Endothelial cell of hepatic sinusoid (primary cell): ENCODE measurements at regions not wholly inside any gene's neighbourhood (a gene's known extent, or its start where the extent isn't known, plus 50 kb on each side); places are given as distances from the start of the nearest gene placed in this dataset.

Source experiments
- in situ Hi-C: cut with HindIII; loops from 2 replicates; pipeline ENCODE4 v1.10.0; 2017; ENCODE audit warnings: low sequenced_read_pairs

DNA sequence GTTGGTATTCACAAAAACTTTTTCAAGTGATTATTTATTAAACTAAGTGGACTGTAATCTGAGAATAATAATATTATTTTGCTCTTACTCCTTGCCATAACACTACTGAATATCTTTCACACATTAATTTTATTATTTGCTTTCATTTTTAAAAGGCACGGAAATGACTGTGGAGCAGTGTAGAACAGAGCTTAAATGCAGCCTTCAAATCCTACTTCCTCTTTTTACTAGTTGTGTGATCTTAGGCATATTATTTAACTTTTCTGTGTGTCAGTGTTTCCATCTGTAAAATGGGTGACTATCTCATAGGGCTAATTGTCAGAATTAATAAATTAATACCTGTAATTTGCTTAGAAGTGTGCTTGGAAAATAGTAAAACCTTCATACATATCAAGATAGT, 55.5 kb upstream of the SLC8A1 start:
- in situ Hi-C loops, result no loop called here

GRCh38 chr2:40510304-40510703, 58.4 kb upstream of the SLC8A1 start:
- in situ Hi-C loops, result no loop called here

GRCh38 chr2:40511661-40512213, 59.8 kb upstream of the SLC8A1 start:
- in situ Hi-C loops, result no loop called here

GRCh38 chr2:40512256-40512655, 60.4 kb upstream of the SLC8A1 start:
- in situ Hi-C loops, result no loop called here

- in situ Hi-C loops, result no loop called here
Observed at GRCh38 chr2:40513201-40513600, 61.3 kb upstream of the SLC8A1 start.

GRCh38 chr2:40516604-40517003, 64.7 kb upstream of the SLC8A1 start:
- in situ Hi-C loops, result no loop called here

DNA sequence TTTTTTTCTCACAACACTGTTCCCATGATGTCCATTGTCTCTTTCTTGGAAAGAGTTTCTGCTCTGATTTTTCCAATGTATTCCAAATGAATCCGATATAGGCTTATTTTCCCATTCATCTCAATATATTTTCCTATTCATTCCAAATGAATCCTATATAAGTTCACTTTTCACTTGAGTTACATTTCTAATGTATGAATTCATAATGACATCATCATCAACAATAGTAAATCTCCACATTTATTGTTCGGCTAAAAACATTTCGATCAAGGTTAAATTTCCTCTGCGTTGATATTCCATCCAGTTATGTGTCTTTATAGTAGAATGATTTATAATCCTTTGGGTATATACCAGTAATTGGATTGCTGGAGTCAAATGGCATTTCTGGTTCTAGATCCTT, 76.7 kb upstream of the SLC8A1 start:
- in situ Hi-C loops, result no loop called here

DNA sequence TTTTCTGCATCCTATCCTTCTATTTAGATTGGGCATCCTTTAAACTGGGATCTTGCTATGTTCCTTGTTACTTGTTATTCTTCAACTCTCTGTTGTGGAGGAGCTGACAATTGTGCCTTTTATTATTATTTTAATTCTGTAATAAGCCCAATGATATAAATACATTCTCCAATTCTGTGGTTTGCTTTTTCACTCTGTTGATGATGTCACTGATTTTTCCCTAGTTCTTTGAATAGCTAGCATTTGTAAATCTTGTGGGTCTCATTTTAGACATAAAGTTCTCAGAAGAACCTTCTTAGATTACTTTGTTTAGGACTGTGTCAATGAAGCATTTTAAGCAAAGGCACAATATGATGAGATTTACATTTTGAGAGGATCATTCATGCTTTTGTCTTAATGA, 79.5 kb upstream of the SLC8A1 start:
- in situ Hi-C loops, result no loop called here

DNA sequence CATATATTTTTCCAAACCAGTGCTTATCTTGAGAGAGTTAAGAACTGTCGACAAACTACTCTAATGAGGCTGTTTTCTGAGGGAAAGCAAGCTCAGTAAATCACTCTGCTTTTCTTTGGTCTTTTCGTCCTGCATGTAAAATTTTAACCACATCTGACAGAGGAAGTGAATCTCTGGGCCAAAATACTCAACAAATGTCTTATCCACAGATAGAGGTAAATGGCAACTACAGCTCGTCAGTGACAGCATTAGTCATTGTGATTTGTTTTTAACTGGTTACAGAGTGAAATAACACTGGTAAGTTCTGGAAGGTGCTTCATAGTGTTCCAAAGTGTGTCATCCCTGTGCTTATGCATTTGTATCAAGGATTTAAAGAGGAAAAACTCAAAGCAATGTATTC, 82.6 kb upstream of the SLC8A1 start:
- in situ Hi-C loops, result no loop called here

DNA sequence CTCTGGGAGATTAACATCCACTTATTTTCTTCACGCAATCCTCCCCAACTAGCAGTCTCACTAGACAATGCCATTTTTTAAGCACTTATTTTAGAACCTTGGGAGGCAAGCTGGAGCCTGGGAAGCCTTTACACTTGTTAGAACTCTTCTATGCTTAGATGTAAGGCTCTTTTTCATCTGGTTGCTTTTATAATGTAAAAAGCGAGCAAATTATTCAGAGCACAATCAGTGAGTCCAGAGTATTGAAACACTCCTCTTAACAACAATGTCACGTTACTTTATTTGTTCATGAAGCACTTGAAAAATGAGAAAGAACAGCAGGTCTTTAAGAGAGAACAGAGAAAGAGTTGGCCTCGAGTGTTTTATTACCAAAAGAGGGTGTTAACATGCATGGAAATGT, 84.1 kb upstream of the SLC8A1 start:
- in situ Hi-C loops, result no loop called here

GRCh38 chr2:40540026-40540425, 88.1 kb upstream of the SLC8A1 start:
- in situ Hi-C loops, result no loop called here

- in situ Hi-C loops, result no loop called here
Observed at GRCh38 chr2:40543381-40543780, 91.5 kb upstream of the SLC8A1 start.

GRCh38 chr2:40544072-40544471, 92.2 kb upstream of the SLC8A1 start:
- in situ Hi-C loops, result no loop called here

GRCh38 chr2:40545645-40546044, 93.8 kb upstream of the SLC8A1 start:
- in situ Hi-C loops, result no loop called here

- in situ Hi-C loops, result no loop called here
Observed at GRCh38 chr2:40546439-40547191, 94.7 kb upstream of the SLC8A1 start.

- in situ Hi-C loops, result no loop called here
Observed at GRCh38 chr2:40548521-40548920, 96.6 kb upstream of the SLC8A1 start.

- in situ Hi-C loops, result no loop called here
Observed at GRCh38 chr2:40550085-40550484, 98.2 kb upstream of the SLC8A1 start.

GRCh38 chr2:40551081-40551480, 99.2 kb upstream of the SLC8A1 start:
- in situ Hi-C loops, result no loop called here

- in situ Hi-C loops, result no loop called here
Observed at GRCh38 chr2:40554665-40555294, 102.9 kb upstream of the SLC8A1 start.

DNA sequence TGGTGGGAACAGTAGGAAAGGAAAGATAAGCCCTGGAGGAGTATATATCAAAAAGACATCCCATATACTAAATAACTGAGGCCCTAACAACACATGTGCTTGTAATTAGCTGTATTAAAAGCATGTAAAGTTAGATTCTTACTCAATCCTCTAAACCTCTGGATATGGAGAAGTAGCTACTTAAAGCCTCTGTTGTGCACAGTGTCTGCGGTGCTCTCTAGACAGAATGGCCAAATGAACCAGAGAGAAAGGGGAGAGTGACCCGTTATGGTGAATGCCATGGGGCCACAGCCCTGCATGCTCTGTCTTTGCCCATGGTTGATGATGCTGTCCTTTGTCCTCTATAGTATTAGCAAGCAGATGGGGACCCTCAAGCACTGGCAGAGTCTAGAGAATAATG, 104.4 kb upstream of the SLC8A1 start:
- in situ Hi-C loops, result no loop called here

DNA sequence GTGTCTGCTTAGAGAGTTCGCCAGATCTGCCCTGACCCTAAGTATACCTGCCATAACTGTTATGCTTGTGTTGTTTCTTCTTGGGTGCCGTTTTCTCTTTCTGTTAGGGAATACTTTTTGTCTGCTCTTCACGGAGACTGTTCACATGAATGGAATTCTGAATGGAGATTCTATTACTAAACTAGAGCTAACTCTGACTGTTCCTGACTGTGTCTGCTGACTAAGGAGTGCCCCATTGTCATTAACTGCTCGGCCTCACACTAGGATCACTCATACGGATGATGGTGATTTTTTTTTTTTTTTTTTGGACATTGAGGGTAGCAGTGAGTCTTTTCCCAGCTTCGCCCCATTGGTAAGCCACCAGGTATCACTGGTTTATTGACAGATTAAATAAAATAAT, 104.8 kb upstream of the SLC8A1 start:
- in situ Hi-C loops, result no loop called here

DNA sequence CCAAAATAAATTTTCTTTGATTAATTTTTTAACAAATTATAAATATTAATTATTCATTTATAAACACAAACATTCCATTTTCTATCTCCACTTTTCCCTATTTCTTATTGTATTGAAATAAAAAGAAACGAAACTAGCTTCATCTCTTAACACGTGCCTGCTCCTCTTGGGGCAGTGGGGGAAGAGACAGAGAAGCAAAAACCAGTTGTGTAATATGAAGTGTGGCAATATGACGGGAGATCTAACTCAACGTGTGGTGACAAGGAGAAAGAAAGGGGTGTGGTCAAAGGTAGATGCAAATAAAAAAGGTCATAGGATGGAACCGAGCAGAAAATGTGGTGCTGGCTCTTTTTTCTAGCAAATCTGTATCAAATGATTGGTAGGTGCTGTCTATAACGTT, 106.9 kb upstream of the SLC8A1 start:
- in situ Hi-C loops, result no loop called here
